ENCODE measurements at regions not wholly inside any gene's neighbourhood (a gene's known extent, or its start where the extent isn't known, plus 50 kb on each side); places are given as distances from the start of the nearest gene placed in this dataset.

DNA sequence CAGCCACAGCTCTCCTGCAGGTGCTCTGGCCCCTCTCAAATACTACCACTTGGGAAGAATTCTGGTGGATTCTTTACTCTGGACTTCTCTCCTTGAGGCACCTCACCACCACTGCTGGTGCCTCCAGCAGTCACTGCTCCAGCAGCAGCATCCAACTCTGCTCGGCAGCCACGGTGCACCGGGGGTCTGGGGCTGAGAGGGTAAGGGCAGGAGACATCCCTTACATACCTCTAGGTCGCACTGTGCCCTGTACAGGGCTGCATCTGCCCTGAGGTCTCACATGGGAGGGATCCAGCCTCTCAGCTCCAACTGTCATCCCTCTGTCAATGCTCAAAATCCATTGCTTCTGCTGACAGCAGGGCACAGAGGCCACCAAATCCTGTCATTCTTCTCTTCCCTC is 588.2 kb downstream of the CDK5RAP2 start:
- TF ChIP-seq ZNF747 (tag by site-specific recombination; IDR thresholded peaks at IDR 0.05) (no peak), KLF8 (tag by site-specific recombination; IDR thresholded peaks at IDR 0.05) (no peak), ZNF660 (tag by site-specific recombination; IDR thresholded peaks at IDR 0.05) (no peak), ZNF658 (tag by site-specific recombination; IDR thresholded peaks at IDR 0.05) (no peak), ZBTB7A (tag by site-specific recombination; IDR thresholded peaks at IDR 0.05; ENCODE audit: low read depth) (no peak)
- TF ChIP-seq, protein P1, sequence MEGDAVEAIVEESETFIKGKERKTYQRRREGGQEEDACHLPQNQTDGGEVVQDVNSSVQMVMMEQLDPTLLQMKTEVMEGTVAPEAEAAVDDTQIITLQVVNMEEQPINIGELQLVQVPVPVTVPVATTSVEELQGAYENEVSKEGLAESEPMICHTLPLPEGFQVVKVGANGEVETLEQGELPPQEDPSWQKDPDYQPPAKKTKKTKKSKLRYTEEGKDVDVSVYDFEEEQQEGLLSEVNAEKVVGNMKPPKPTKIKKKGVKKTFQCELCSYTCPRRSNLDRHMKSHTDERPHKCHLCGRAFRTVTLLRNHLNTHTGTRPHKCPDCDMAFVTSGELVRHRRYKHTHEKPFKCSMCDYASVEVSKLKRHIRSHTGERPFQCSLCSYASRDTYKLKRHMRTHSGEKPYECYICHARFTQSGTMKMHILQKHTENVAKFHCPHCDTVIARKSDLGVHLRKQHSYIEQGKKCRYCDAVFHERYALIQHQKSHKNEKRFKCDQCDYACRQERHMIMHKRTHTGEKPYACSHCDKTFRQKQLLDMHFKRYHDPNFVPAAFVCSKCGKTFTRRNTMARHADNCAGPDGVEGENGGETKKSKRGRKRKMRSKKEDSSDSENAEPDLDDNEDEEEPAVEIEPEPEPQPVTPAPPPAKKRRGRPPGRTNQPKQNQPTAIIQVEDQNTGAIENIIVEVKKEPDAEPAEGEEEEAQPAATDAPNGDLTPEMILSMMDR (tag by site-specific recombination; IDR thresholded peaks at IDR 0.05): no peak
- TF ChIP-seq, protein P2, sequence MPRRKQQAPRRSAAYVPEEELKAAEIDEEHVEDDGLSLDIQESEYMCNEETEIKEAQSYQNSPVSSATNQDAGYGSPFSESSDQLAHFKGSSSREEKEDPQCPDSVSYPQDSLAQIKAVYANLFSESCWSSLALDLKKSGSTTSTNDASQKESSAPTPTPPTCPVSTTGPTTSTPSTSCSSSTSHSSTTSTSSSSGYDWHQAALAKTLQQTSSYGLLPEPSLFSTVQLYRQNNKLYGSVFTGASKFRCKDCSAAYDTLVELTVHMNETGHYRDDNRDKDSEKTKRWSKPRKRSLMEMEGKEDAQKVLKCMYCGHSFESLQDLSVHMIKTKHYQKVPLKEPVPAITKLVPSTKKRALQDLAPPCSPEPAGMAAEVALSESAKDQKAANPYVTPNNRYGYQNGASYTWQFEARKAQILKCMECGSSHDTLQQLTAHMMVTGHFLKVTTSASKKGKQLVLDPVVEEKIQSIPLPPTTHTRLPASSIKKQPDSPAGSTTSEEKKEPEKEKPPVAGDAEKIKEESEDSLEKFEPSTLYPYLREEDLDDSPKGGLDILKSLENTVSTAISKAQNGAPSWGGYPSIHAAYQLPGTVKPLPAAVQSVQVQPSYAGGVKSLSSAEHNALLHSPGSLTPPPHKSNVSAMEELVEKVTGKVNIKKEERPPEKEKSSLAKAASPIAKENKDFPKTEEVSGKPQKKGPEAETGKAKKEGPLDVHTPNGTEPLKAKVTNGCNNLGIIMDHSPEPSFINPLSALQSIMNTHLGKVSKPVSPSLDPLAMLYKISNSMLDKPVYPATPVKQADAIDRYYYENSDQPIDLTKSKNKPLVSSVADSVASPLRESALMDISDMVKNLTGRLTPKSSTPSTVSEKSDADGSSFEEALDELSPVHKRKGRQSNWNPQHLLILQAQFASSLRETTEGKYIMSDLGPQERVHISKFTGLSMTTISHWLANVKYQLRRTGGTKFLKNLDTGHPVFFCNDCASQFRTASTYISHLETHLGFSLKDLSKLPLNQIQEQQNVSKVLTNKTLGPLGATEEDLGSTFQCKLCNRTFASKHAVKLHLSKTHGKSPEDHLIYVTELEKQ (tag by site-specific recombination; IDR thresholded peaks at IDR 0.05; ENCODE audit: borderline replicate concordance): no peak

All from HEK293 (cell line).